Panc1 (cell line): ENCODE measurements at regions not wholly inside any gene's neighbourhood (a gene's known extent, or its start where the extent isn't known, plus 50 kb on each side); places are given as distances from the start of the nearest gene placed in this dataset.

ENCODE experiments used
- ATAC-seq: fragments of 200-7000 bp; cut with Tn5 transposase; 2 replicates; pipeline ENCODE4 v1.9.1; 2020; ENCODE audit warnings: mild to moderate bottlenecking, moderate library complexity
- BruUV-seq: library from RNA; stranded (reverse); fragments of 400-500 nt; replicated peaks from 2 replicates; lab custom pipeline; 2021; lab: Mats Ljungman, UMichigan
- CTCF ChIA-PET: fragments of 300-600 bp; sonication (Branson Sonifier 250); formaldehyde crosslinking; loops from one replicate; lab custom pipeline; 2022; ENCODE audit warnings: antibody characterized with exemption; lab: Charles Lee
- POLR2A ChIA-PET: fragments of 300-600 bp; sonication (Branson Sonifier 250); formaldehyde crosslinking; loops from one replicate; lab custom pipeline; 2022; ENCODE audit warnings: antibody characterized with exemption; lab: Charles Lee
- DNase-seq: peaks from one replicate; pipeline ENCODE4 v3.0.0-alpha.2; 2010; ENCODE audit warnings: low read depth, low spot score
- H3K27ac ChIP-seq: 2 replicates; pipeline ENCODE4 v1.5.1; 2011; ENCODE audit warnings: mild to moderate bottlenecking, low read length, inconsistent platforms
- H3K27me3 ChIP-seq: fragments of 200-500 bp; sonication (Bioruptor generic); 2 replicates; pipeline ENCODE4 v1.6.0; 2014; ENCODE audit warnings: low read length, inconsistent platforms; ENCODE audit not compliant: control insufficient read depth, insufficient read depth
- H3K36me3 ChIP-seq: fragments of 200-500 bp; sonication (Bioruptor generic); 2 replicates; pipeline ENCODE4 v1.5.1; 2014; ENCODE audit warnings: inconsistent platforms, mild to moderate bottlenecking, low read length, moderate library complexity; ENCODE audit not compliant: control insufficient read depth, insufficient read depth
- H3K4me1 ChIP-seq: 2 replicates; pipeline ENCODE4 v1.5.1; 2011; ENCODE audit warnings: inconsistent platforms, mild to moderate bottlenecking, low read length, moderate library complexity; ENCODE audit not compliant: control insufficient read depth, insufficient read depth
- H3K4me3 ChIP-seq, 2 experiments: 2 replicates each; pipeline ENCODE4 v1.5.1; 2011 to 2012; ENCODE audit warnings: low read depth in 2 of 2, low read length in 2 of 2, mild to moderate bottlenecking in 2 of 2, inconsistent platforms in 1 of 2, moderate library complexity in 1 of 2
- H3K9me3 ChIP-seq: fragments of 200-500 bp; sonication (Bioruptor generic); 2 replicates; pipeline ENCODE4 v1.5.1; 2014; ENCODE audit warnings: low read depth, mild to moderate bottlenecking, inconsistent platforms, low read length, moderate library complexity; ENCODE audit not compliant: control insufficient read depth, insufficient read depth
- POLR2AphosphoS5 ChIP-seq: IDR thresholded peaks from 2 replicates; pipeline ENCODE4 v1.6.1; 2012; ENCODE audit warnings: mild to moderate bottlenecking, low read depth, low read length, moderate library complexity
- SIN3A ChIP-seq: IDR thresholded peaks from 2 replicates; pipeline ENCODE4 v1.6.1; 2012; ENCODE audit warnings: low read depth, mild to moderate bottlenecking, low read length, moderate library complexity, borderline replicate concordance; ENCODE audit not compliant: insufficient read depth
- TCF7L2 ChIP-seq: IDR thresholded peaks from 2 replicates; pipeline ENCODE4 v1.6.1; 2011; ENCODE audit warnings: mild to moderate bottlenecking, low read depth, low read length, inconsistent platforms
- in situ Hi-C: cut with HindIII; loops from 2 replicates; pipeline ENCODE4 v1.10.0; 2016; ENCODE audit warnings: low sequenced_read_pairs, low pct_unique_long_range_greater_than_20kb
- intact Hi-C: fragments of 100-400 bp; cut with micrococcal nuclease; formaldehyde crosslinking; loops from one replicate; pipeline ENCODE4 v1.10.0; 2022; ENCODE audit not compliant: unreplicated experiment
- TF ChIP-seq, protein P1 (sequence below): fragments of 450-650 bp; IDR thresholded peaks from 2 replicates; pipeline ENCODE4 v1.5.1; 2017; ENCODE audit warnings: mild to moderate bottlenecking
- TF ChIP-seq, protein P2 (sequence below), 2 experiments: IDR thresholded peaks; 2 replicates each; pipeline ENCODE4 v1.6.1; 2011 to 2012; ENCODE audit warnings: low read depth in 2 of 2, control low read depth in 1 of 2, low read length in 1 of 2, mild to moderate bottlenecking in 1 of 2, moderate library complexity in 1 of 2; ENCODE audit not compliant: insufficient read depth in 1 of 2

- ChIA-PET CTCF (no interaction called here), POLR2A (no interaction called here)
- Histone ChIP-seq H3K27ac (no peak overlapping the region), H3K9me3 (no peaks in the 10 kb centered on the region), H3K4me3 (no peak overlapping the region), H3K36me3 (no peaks in the 10 kb centered on the region), H3K4me1 (no peaks in the 10 kb centered on the region), H3K27me3 (no peaks in the 10 kb centered on the region)
- BruUV-seq: no TSS peak
- intact Hi-C loops (no loop called here), in situ Hi-C loops (no loop called here)
- no peak for ATAC-seq
- TF ChIP-seq POLR2AphosphoS5: no peak
- TF ChIP-seq, protein P1, sequence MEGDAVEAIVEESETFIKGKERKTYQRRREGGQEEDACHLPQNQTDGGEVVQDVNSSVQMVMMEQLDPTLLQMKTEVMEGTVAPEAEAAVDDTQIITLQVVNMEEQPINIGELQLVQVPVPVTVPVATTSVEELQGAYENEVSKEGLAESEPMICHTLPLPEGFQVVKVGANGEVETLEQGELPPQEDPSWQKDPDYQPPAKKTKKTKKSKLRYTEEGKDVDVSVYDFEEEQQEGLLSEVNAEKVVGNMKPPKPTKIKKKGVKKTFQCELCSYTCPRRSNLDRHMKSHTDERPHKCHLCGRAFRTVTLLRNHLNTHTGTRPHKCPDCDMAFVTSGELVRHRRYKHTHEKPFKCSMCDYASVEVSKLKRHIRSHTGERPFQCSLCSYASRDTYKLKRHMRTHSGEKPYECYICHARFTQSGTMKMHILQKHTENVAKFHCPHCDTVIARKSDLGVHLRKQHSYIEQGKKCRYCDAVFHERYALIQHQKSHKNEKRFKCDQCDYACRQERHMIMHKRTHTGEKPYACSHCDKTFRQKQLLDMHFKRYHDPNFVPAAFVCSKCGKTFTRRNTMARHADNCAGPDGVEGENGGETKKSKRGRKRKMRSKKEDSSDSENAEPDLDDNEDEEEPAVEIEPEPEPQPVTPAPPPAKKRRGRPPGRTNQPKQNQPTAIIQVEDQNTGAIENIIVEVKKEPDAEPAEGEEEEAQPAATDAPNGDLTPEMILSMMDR: no peak
- TF ChIP-seq SIN3A: no peak
- no peak for TF ChIP-seq TCF7L2
- TF ChIP-seq, protein P2, sequence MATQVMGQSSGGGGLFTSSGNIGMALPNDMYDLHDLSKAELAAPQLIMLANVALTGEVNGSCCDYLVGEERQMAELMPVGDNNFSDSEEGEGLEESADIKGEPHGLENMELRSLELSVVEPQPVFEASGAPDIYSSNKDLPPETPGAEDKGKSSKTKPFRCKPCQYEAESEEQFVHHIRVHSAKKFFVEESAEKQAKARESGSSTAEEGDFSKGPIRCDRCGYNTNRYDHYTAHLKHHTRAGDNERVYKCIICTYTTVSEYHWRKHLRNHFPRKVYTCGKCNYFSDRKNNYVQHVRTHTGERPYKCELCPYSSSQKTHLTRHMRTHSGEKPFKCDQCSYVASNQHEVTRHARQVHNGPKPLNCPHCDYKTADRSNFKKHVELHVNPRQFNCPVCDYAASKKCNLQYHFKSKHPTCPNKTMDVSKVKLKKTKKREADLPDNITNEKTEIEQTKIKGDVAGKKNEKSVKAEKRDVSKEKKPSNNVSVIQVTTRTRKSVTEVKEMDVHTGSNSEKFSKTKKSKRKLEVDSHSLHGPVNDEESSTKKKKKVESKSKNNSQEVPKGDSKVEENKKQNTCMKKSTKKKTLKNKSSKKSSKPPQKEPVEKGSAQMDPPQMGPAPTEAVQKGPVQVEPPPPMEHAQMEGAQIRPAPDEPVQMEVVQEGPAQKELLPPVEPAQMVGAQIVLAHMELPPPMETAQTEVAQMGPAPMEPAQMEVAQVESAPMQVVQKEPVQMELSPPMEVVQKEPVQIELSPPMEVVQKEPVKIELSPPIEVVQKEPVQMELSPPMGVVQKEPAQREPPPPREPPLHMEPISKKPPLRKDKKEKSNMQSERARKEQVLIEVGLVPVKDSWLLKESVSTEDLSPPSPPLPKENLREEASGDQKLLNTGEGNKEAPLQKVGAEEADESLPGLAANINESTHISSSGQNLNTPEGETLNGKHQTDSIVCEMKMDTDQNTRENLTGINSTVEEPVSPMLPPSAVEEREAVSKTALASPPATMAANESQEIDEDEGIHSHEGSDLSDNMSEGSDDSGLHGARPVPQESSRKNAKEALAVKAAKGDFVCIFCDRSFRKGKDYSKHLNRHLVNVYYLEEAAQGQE (IDR thresholded peaks at IDR 0.05; ENCODE audit: insufficient read depth in 1 of 2, low read depth in 2 of 2, low read length in 1 of 2): no peak
- DNase-seq: no peak
Observed at GRCh38 chr7:46213154-46213537, 292.1 kb upstream of the IGFBP3 start.

DNA sequence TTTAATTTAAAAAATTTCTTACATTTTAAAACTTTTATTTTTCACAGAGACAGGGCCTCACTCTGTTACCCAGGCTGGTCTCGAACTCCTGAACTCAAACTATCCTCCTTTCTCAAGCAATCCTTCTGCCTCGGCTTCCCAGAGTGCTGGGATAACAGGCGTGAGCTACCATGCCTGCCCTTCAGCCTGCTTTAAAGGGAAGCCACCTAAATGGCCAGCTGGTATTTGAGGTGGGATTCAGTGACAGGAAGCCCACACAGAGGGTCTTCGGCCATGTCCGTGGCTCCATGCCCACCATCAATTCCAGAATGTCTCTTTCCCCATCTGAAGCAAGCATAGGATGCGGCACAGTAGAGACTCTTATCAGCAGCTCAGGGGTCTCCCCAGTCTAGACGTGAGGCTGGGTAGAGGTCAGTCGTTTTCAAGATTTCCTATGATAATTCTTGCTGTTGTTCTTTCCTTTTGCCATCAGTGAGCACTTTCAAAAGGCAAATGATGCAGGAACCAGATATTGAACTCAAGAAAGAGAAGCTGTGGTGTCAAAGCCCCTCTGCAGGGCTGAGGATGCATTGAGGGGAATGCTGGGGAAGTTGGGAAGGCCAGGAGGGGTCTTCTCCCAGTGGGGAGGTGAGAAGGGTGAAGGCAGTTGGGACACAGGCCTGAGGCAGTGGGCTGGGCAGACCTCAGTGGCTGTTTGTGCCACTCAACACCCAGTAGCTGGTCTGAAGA lies 291.5 kb upstream of the IGFBP3 start:
- H3K4me1 ChIP-seq: no peaks in the 10 kb centered on the region
- ChIA-PET CTCF (interaction anchor here (0.6 kb wide), 1 partner anchor 268 kb away, joined by 6 read pairs; no protein-coding TSS in a partner anchor), POLR2A (no interaction called here)
- no peak overlapping the region for H3K27ac ChIP-seq
- no TSS peak for BruUV-seq
- in situ Hi-C loops (no loop called here), intact Hi-C loops (no loop called here)
- ATAC-seq (no peak), DNase-seq (no peak)
- H3K4me3 ChIP-seq: no peak overlapping the region
- no peaks in the 10 kb centered on the region for H3K27me3 ChIP-seq
- TF ChIP-seq TCF7L2 (no peak), POLR2AphosphoS5 (no peak), SIN3A (no peak)
- TF ChIP-seq, protein P1: no peak
- TF ChIP-seq, protein P2 (IDR thresholded peaks at IDR 0.05; ENCODE audit: insufficient read depth in 1 of 2, low read depth in 2 of 2, low read length in 1 of 2): no peak
- no peaks in the 10 kb centered on the region for H3K9me3 ChIP-seq
- H3K36me3 ChIP-seq: no peaks in the 10 kb centered on the region
